ENCODE measurements at regions not wholly inside any gene's neighbourhood (a gene's known extent, or its start where the extent isn't known, plus 50 kb on each side); places are given as distances from the start of the nearest gene placed in this dataset.

- Histone ChIP-seq H3K4me3 (ENCODE audit: control insufficient read depth in 2 of 3, extremely low read depth in 1 of 3, insufficient read depth in 2 of 3, low read depth in 1 of 3, low read length in 3 of 3) (no peak overlapping the region), H3K9ac (ENCODE audit: control insufficient read depth, extremely low read depth, insufficient read depth, low read length) (no peak overlapping the region), H2AFZ (ENCODE audit: control insufficient read depth, low read length) (peak overlapping the region; percentile 33), H3K27me3 (ENCODE audit: control insufficient read depth, extremely low read depth, insufficient read depth, low read length) (no peaks in the 10 kb centered on the region), H3K9me1 (ENCODE audit: control insufficient read depth, extremely low read depth, insufficient read depth, low read length) (no peaks in the 10 kb centered on the region), H3K9me3 (ENCODE audit: control insufficient read depth, low read depth, low read length) (no peaks in the 10 kb centered on the region), H3K4me2 (ENCODE audit: control insufficient read depth, extremely low read depth, insufficient read depth, low read depth, low read length) (peak overlapping the region; percentile 68), H3K4me1 (ENCODE audit: control insufficient read depth, extremely low read depth, insufficient read depth, low read length) (peaks cover 28% of the 10 kb centered on the region), H3K27ac (ENCODE audit: control insufficient read depth, insufficient read depth, low read length) (no peak overlapping the region), H3K79me2 (ENCODE audit: control insufficient read depth, insufficient read depth, low read length) (no peaks in the 10 kb centered on the region), H3K36me3 (ENCODE audit: control insufficient read depth in 2 of 2, extremely low read depth in 1 of 2, insufficient read depth in 2 of 2, low read length in 2 of 2) (no peaks in the 10 kb centered on the region), H4K20me1 (ENCODE audit: control insufficient read depth, extremely low read depth, insufficient read depth, low read length) (no peaks in the 10 kb centered on the region)
- DNase-seq (ENCODE audit: low read depth, low spot score) (no peak), FAIRE-seq (no peak)
- dilution Hi-C loops (cut with MboI; ENCODE audit: extremely low pct_ligation_motif_present, low sequenced_read_pairs) = no loop called here
- TF ChIP-seq CTCF (optimal IDR thresholded peaks at IDR 0.05 in 1 of 3, IDR thresholded peaks at IDR 0.05 in 1 of 3, conservative IDR thresholded peaks at IDR 0.05 in 1 of 3; ENCODE audit: extremely low read depth in 1 of 3, insufficient read depth in 2 of 3, low read length in 3 of 3) (no peak), EZH2 (IDR thresholded peaks at IDR 0.05; ENCODE audit: low read length) (no peak)
Observed at GRCh38 chr1:234969011-234969441, 159.6 kb downstream of the TOMM20 start.

- no peaks in the 10 kb centered on the region for H3K9me1 ChIP-seq (ENCODE audit: control insufficient read depth, extremely low read depth, insufficient read depth, low read length)
- no peak overlapping the region for H3K4me3 ChIP-seq (ENCODE audit: control insufficient read depth in 2 of 3, extremely low read depth in 1 of 3, insufficient read depth in 2 of 3, low read depth in 1 of 3, low read length in 3 of 3)
- H3K27me3 ChIP-seq (ENCODE audit: control insufficient read depth, extremely low read depth, insufficient read depth, low read length) = no peaks in the 10 kb centered on the region
- no peak for FAIRE-seq
- dilution Hi-C loops (cut with MboI; ENCODE audit: extremely low pct_ligation_motif_present, low sequenced_read_pairs) = no loop called here
- H3K4me1 ChIP-seq (ENCODE audit: control insufficient read depth, extremely low read depth, insufficient read depth, low read length) = peaks cover 28% of the 10 kb centered on the region
- no peaks in the 10 kb centered on the region for H3K36me3 ChIP-seq (ENCODE audit: control insufficient read depth in 2 of 2, extremely low read depth in 1 of 2, insufficient read depth in 2 of 2, low read length in 2 of 2)
- H3K27ac ChIP-seq (ENCODE audit: control insufficient read depth, insufficient read depth, low read length) = no peak overlapping the region
- H3K79me2 ChIP-seq (ENCODE audit: control insufficient read depth, insufficient read depth, low read length) = no peaks in the 10 kb centered on the region
- H3K9ac ChIP-seq (ENCODE audit: control insufficient read depth, extremely low read depth, insufficient read depth, low read length) = no peak overlapping the region
- H3K9me3 ChIP-seq (ENCODE audit: control insufficient read depth, low read depth, low read length) = no peaks in the 10 kb centered on the region
- no peak for DNase-seq (ENCODE audit: low read depth, low spot score)
- no peak overlapping the region for H2AFZ ChIP-seq (ENCODE audit: control insufficient read depth, low read length)
- TF ChIP-seq EZH2 (IDR thresholded peaks at IDR 0.05; ENCODE audit: low read length) = no peak
- no peak for TF ChIP-seq CTCF (optimal IDR thresholded peaks at IDR 0.05 in 1 of 3, IDR thresholded peaks at IDR 0.05 in 1 of 3, conservative IDR thresholded peaks at IDR 0.05 in 1 of 3; ENCODE audit: extremely low read depth in 1 of 3, insufficient read depth in 2 of 3, low read length in 3 of 3)
- no peak overlapping the region for H3K4me2 ChIP-seq (ENCODE audit: control insufficient read depth, extremely low read depth, insufficient read depth, low read depth, low read length)
- H4K20me1 ChIP-seq (ENCODE audit: control insufficient read depth, extremely low read depth, insufficient read depth, low read length) = no peaks in the 10 kb centered on the region
Observed at GRCh38 chr1:234968451-234968850, 160.2 kb downstream of the TOMM20 start.
